ENCODE measurements at regions not wholly inside any gene's neighbourhood (a gene's known extent, or its start where the extent isn't known, plus 50 kb on each side); places are given as distances from the start of the nearest gene placed in this dataset.

DNA sequence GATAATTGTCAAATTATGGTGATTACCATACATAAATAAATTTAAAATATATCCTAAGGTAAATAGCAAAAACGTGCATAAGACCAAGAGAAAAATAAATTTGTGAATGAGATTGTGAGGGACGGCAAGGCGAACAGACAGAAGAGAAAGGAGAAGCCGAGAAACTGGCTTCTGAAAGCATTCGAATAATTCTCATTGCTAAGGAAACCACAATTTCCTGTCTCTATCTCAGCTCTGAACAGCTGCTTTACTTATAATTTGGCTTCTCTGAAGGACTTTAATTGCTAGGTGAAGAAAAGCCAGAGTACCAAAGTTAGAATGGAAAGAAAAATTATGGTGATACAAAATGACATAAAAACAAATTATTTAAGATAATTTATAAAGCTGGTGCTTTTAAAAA, 79.0 kb upstream of the RGS17 start:
- no peak for DNase-seq

DNA sequence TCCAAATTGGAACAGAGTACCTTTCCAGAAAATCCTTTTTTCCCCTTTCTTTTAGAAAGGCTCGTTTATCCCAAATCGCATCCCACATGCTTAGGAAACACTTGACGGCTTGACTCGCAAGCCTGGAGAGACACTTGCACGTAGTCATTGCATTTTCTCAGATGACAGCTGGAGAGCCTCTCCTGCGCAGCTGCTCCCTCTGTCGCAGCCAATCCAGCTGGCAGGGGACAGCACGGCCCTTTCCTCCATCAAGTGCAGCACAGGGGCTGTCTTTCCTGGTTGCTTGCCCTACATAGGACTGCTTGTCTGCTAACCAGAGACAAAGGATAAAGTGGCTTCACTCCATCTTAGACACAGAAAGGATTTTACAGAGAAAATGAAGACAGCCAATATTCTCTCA, 77.6 kb upstream of the RGS17 start:
- DNase-seq: no peak

DNA sequence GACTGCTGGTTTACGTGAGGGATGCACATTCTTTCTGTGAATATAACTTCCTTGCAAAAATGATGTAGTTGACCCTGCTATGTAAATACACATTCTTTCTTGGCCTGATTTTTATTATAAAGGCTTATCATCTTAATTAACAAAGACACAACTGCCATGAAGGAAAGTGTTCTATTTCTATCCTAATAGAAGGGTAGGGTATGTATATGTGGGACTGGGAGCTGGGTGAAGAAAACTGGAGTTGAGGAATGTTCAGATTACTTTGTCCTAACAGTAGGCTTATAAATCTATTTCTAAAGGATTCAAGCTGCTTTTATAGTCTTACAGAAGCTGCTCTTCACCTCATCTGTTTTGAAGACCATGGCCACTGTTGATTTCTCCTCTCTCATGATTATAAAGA, 76.5 kb upstream of the RGS17 start:
- DNase-seq: no peak

DNA sequence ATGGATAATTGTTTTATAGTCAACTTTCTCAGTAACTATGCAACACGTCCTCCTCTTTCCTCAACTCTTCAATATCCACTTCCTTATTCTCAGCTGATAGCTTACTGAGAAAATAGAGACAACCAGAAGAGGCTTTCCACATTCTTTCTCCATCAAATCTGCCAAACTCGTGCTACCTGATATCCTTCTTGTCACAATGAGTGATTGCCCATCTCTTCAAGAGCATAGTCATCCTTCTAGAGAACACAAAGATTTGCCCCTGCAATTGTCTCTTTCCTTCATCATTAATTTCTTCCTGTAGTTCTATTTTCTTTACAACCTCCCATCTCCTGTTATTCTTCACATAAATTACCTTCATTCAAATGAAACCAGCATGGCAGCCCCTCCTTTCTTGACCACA, 75.9 kb upstream of the RGS17 start:
- DNase-seq: no peak

DNA sequence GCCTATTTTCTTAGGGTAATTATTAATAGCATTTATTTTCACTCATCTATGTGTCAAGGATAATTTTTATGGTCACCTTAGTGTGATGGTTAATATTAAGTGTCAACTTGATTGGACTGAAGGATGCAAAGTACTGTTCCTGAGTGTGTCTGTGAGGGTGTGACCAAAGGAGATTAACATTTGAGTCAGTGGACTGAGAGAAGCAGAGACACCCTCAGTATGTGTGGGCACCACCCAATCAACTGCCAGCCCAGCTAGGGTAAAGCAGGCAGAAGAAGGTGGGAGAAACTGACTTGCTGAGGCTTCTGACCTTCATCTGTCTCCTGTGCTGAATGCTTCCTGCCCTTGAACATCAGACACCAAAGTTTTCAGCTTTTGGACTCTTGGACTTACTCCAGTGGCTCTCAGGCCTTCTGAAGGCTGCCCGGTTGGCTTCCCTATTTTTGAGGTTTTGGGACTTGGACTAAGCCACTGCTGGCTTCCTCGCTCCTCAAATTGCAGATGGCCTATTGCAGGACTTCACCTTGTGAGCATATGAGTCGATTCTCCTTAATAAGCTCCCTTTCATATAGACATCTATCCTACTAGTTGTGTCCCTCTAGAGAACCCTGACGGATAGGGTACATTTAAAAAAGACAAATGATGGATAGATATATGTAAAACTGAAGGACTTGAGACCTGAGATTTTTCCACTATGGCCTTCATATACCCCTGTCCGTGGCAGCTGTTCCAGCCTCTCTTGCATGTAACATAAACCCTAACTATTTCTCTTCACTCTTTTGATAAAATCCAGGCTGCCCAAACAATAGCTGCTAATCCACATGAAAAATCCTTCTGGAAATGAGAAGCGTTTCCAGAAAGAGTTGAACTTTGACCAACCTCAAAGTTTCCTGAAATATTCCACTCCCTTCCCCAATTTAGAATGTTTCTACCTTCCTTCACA, 62.1 kb upstream of the RGS17 start:
- no peak for DNase-seq

DNA sequence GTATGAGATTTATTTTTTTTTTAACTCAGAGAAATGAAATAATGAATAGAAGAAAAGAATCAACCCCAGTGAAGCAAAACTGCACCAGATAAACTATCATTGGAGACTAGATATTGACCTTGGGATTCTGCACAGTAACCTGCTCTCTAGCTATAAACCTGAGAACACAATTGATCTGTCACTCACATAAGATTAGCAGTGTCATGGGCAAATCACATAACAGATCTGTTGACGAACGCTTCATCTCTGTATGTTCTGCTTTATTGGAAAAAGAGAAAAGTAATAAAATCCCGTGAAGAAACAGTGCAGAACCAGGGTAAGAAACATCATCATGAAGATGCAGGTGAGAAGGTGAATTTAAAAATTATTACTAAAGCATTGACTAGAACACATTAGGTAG, 52.8 kb upstream of the RGS17 start:
- no peak for DNase-seq

All from activated CD4-positive, alpha-beta T cell treated with anti-CD3 and anti-CD28 coated beads, Interleukin-2, amount 50 U/mL, for 16 hours (primary cell).